HCT116 (cell line): ENCODE measurements at regions not wholly inside any gene's neighbourhood (a gene's known extent, or its start where the extent isn't known, plus 50 kb on each side); places are given as distances from the start of the nearest gene placed in this dataset.

Source experiments
- ATAC-seq: fragments of 200-7000 bp; cut with Tn5 transposase; 2 replicates; pipeline ENCODE4 v1.9.1; 2020; ENCODE audit warnings: mild to moderate bottlenecking, moderate library complexity
- BruUV-seq: library from RNA; stranded (reverse); fragments of 400-500 nt; replicated peaks from 2 replicates; lab custom pipeline; 2021; lab: Mats Ljungman, UMichigan
- CTCF ChIA-PET: fragments of 300-600 bp; sonication (Branson Sonifier 250); formaldehyde crosslinking; loops from one replicate; lab custom pipeline; 2021; ENCODE audit warnings: antibody characterized with exemption; lab: Charles Lee
- POLR2A ChIA-PET: fragments of 300-600, 350-600 bp; sonication (Branson Sonifier 250); formaldehyde crosslinking; loops from one replicate; lab custom pipeline; 2021; ENCODE audit warnings: antibody characterized with exemption; lab: Charles Lee
- RAD21 ChIA-PET, 2 experiments: fragments of 300-600 bp; sonication (Branson Sonifier 250); formaldehyde crosslinking; loops; one replicate each; lab custom pipeline; 2023; ENCODE audit warnings: low total read pairs in 2 of 2; ENCODE audit not compliant: uncharacterized antibody in 2 of 2, unreplicated experiment in 2 of 2, low non-redundant PET in 1 of 2; lab: Charles Lee
- DNase-seq: peaks from one replicate; pipeline ENCODE4 v3.0.0-alpha.2; 2010; ENCODE audit warnings: low read depth, low spot score
- H2AFZ ChIP-seq: fragments of 200-600 bp; shearing (Covaris generic), sonication (generic); 2 replicates; pipeline ENCODE4 v1.6.1; 2017; ENCODE audit warnings: low read depth, mixed run types, mixed read lengths, antibody characterized with exemption, low read length; ENCODE audit not compliant: poor library complexity, severe bottlenecking
- H3K27ac ChIP-seq: 2 replicates; pipeline ENCODE4 v1.5.1; 2012; ENCODE audit warnings: low read depth, low read length
- H3K27me3 ChIP-seq: fragments of 200-600 bp; sonication (generic); 2 replicates; pipeline ENCODE4 v1.6.1; 2016; ENCODE audit warnings: mixed run types, low read length, mixed read lengths; ENCODE audit not compliant: insufficient read depth
- H3K36me3 ChIP-seq, 2 experiments: fragments of 200-500 bp in 1 of 2; fragments of 200-600 bp in 1 of 2; sonication (Bioruptor generic) in 1 of 2; sonication (generic) in 1 of 2; 2 replicates each; pipeline versions ENCODE4 v1.5.1 to v1.6.1; 2014 to 2016; ENCODE audit warnings: low read length in 2 of 2, inconsistent platforms in 1 of 2, mixed read lengths in 1 of 2, mixed run types in 1 of 2; ENCODE audit not compliant: insufficient read depth in 2 of 2, control insufficient read depth in 1 of 2
- H3K4me1 ChIP-seq, 2 experiments: fragments of 200-600 bp in 1 of 2; sonication (generic) in 1 of 2; 2 replicates each; pipeline versions ENCODE4 v1.5.1 to v1.6.1; 2012 to 2017; ENCODE audit warnings: low read length in 2 of 2, inconsistent platforms in 1 of 2, mild to moderate bottlenecking in 1 of 2, mixed read lengths in 1 of 2, mixed run types in 1 of 2, moderate library complexity in 1 of 2; ENCODE audit not compliant: insufficient read depth in 2 of 2, control insufficient read depth in 1 of 2
- H3K4me2 ChIP-seq: fragments of 200-600 bp; sonication (generic); 2 replicates; pipeline ENCODE4 v1.6.1; 2017; ENCODE audit warnings: mixed run types, low read length, mixed read lengths
- H3K4me3 ChIP-seq, 2 experiments: fragments of 200-600 bp in 1 of 2; sonication (generic) in 1 of 2; replicated peaks in 1 of 2; 2 replicates each; pipeline ENCODE4 v1.5.1; 2011 to 2016; ENCODE audit warnings: low read length in 2 of 2, control low read depth in 1 of 2, low read depth in 1 of 2, mild to moderate bottlenecking in 1 of 2, mixed read lengths in 1 of 2, mixed run types in 1 of 2
- H3K79me2 ChIP-seq: fragments of 200-600 bp; sonication (generic); 2 replicates; pipeline ENCODE4 v1.6.1; 2017; ENCODE audit warnings: mild to moderate bottlenecking, mixed run types, low read length, moderate library complexity, mixed read lengths; ENCODE audit not compliant: insufficient read depth
- H3K9ac ChIP-seq: fragments of 200-600 bp; sonication (generic); 2 replicates; pipeline ENCODE4 v1.6.1; 2016; ENCODE audit warnings: low read length, mixed read lengths
- H3K9me2 ChIP-seq: fragments of 200-600 bp; sonication (generic), shearing (Covaris generic); 2 replicates; pipeline ENCODE4 v1.6.1; 2017; ENCODE audit warnings: mixed run types, mild to moderate bottlenecking, moderate library complexity; ENCODE audit not compliant: insufficient read depth
- H3K9me3 ChIP-seq, 2 experiments: fragments of 200-500 bp in 1 of 2; fragments of 200-600 bp in 1 of 2; sonication (Bioruptor generic) in 1 of 2; sonication (generic) in 1 of 2; 2 replicates each; pipeline ENCODE4 v1.6.1; 2014 to 2017; ENCODE audit warnings: low read length in 2 of 2, mixed read lengths in 2 of 2, inconsistent platforms in 1 of 2, low read depth in 1 of 2, mild to moderate bottlenecking in 1 of 2, mixed run types in 1 of 2, moderate library complexity in 1 of 2; ENCODE audit not compliant: control insufficient read depth in 1 of 2, insufficient read depth in 1 of 2
- H4K20me1 ChIP-seq: fragments of 200-600 bp; sonication (generic), shearing (Covaris generic); 2 replicates; pipeline ENCODE4 v1.6.1; 2017; ENCODE audit warnings: mixed run types, mild to moderate bottlenecking, moderate library complexity; ENCODE audit not compliant: insufficient read depth
- ATF3 ChIP-seq: IDR thresholded peaks from 2 replicates; pipeline ENCODE4 v1.6.1; 2012
- CEBPB ChIP-seq: IDR thresholded peaks from 2 replicates; pipeline ENCODE4 v1.6.1; 2012; ENCODE audit warnings: low read depth
- EGR1 ChIP-seq: IDR thresholded peaks from 2 replicates; pipeline ENCODE4 v1.6.1; 2012; ENCODE audit warnings: low read depth
- EZH2 ChIP-seq: fragments of 200-600 bp; sonication (generic); IDR thresholded peaks from 2 replicates; pipeline ENCODE4 v1.6.1; 2017; ENCODE audit warnings: antibody characterized with exemption, mixed run types
- EZH2phosphoT487 ChIP-seq: fragments of 200-600 bp; IDR thresholded peaks from 2 replicates; pipeline ENCODE4 v1.6.1; 2018; ENCODE audit warnings: antibody characterized with exemption, borderline replicate concordance
- MAX ChIP-seq: IDR thresholded peaks from 2 replicates; pipeline ENCODE4 v1.6.1; 2012
- POLR2A ChIP-seq: IDR thresholded peaks from 2 replicates; pipeline ENCODE4 v1.7.0; 2011; ENCODE audit warnings: borderline replicate concordance; ENCODE audit not compliant: insufficient read depth, insufficient read length; ENCODE audit errors: extremely low read depth
- REST ChIP-seq: IDR thresholded peaks from 2 replicates; pipeline ENCODE4 v1.6.1; 2012; ENCODE audit warnings: low read depth
- SIN3A ChIP-seq: IDR thresholded peaks from 2 replicates; pipeline ENCODE4 v1.6.1; 2012; ENCODE audit warnings: low read depth
- YY1 ChIP-seq: IDR thresholded peaks from 2 replicates; pipeline ENCODE4 v1.6.1; 2011; ENCODE audit warnings: low read length, low read depth, moderate library complexity, mild to moderate bottlenecking; ENCODE audit not compliant: insufficient replicate concordance; ENCODE audit errors: extremely low read depth
- ZBTB33 ChIP-seq: IDR thresholded peaks from 2 replicates; pipeline ENCODE4 v1.6.1; 2011; ENCODE audit warnings: mild to moderate bottlenecking, low read length, moderate library complexity; ENCODE audit not compliant: insufficient replicate concordance; ENCODE audit errors: extremely low read depth
- intact Hi-C: fragments of 100-400 bp; cut with micrococcal nuclease; formaldehyde crosslinking; loops from 2 replicates; pipeline ENCODE4 v1.10.0; 2022

GRCh38 chr7:155942226-155942950 is 130.1 kb upstream of the SHH start:
- ATAC-seq = no peak
- Histone ChIP-seq H3K9me3 (no peaks in the 10 kb centered on the region), H3K27me3 (no peaks in the 10 kb centered on the region), H2AFZ (no peak overlapping the region), H3K4me2 (no peak overlapping the region), H3K27ac (no peak overlapping the region), H3K9ac (no peak overlapping the region), H3K4me3 (no peak overlapping the region), H4K20me1 (no peaks in the 10 kb centered on the region), H3K36me3 (no peaks in the 10 kb centered on the region), H3K4me1 (peaks cover 2 to 8% of the 10 kb centered on the region in 2 experiments; a peak in 2 of 4 replicates), H3K79me2 (no peaks in the 10 kb centered on the region), H3K9me2 (no peaks in the 10 kb centered on the region)
- DNase-seq = no peak
- ChIA-PET POLR2A (interaction anchor here (0.9 kb wide), 1 partner anchor 9 kb away, joined by 3 read pairs; no protein-coding TSS in a partner anchor), CTCF (no interaction called here), RAD21 (no interaction called here)
- TF ChIP-seq CEBPB (no peak), REST (no peak), YY1 (no peak), EGR1 (no peak), EZH2 (no peak), ATF3 (no peak), POLR2A (no peak), MAX (no peak), SIN3A (no peak), EZH2phosphoT487 (no peak), ZBTB33 (no peak)
- BruUV-seq = no TSS peak
- intact Hi-C loops = no loop called here
